HG02610 (cell line): ENCODE measurements at regions not wholly inside any gene's neighbourhood (a gene's known extent, or its start where the extent isn't known, plus 50 kb on each side); places are given as distances from the start of the nearest gene placed in this dataset.
"Not testable (repeated sequence)": the region's sequence is repeated elsewhere in the genome, so short reads cannot be mapped to it uniquely, and the experiment has no call there.

ENCODE experiments used
- ATAC-seq: cut with Tn5 transposase; IDR thresholded peaks from one replicate; pipeline ENCODE4 v1.9.1; 2021; ENCODE audit warnings: mild to moderate bottlenecking, moderate library complexity; ENCODE audit not compliant: unreplicated experiment

- no peak for ATAC-seq
Observed at GRCh38 chr11:10973416-10973815, 115.6 kb upstream of the ZBED5 start.

DNA sequence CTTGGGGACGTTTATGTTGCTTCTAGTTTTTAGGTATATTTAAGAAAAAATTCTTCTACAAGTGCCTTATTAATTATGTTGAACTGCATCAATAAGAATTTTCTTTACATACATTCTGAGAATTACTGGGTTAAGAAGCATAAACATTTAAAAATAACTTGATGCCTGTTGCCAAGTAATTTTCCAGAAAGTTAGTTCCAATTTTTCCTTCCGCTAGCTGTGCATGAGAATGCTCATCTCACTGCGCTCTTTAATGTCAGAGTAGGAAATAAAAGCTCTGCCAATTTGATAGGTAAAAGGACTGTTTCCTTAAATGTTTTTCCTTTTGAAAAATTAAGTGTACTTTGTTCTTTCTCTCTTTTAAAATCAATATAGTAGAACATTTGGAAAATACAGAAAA is 113.1 kb upstream of the ZBED5 start:
- ATAC-seq = no peak

DNA sequence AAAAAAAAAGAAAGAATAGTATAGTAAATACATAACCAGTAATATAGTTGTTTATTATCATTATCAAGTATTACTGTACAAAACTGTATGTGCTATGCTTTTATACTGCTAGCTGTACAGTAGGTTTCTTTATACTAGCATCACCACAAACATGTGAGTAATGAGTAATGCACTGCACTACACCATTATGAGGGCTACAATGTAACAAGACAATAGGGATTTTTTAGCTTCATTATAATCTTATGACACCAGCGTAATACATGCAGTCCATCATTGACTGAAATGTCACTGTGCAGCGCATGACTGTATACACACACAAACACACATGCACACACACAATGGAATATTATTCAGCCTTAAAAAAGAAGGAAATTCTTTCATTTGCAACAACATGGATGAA is 111.5 kb upstream of the ZBED5 start:
- no peak for ATAC-seq

GRCh38 chr11:10956884-10957283 is 99.0 kb upstream of the ZBED5 start:
- ATAC-seq = not testable (repeated sequence)

DNA sequence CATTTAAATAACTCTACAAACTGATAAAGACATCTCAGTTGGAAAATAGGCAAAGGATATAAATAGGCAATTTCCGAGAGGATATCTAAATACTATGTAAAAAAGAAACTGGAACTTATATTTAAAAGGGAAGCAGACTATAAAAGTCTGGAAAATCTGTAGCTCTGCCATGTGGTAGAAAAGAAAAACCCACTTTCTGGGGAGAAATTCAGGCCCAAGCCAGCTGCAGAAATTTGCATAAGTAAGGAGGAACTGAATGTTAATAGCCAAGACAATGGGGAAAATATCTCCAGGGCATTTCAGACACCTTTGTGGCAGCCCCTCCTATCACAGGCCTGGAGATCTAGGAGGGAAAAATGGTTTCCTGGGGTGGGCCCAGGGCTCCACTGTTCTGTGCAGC is 97.8 kb upstream of the ZBED5 start:
- no peak for ATAC-seq

GRCh38 chr11:10954184-10954583 is 96.3 kb upstream of the ZBED5 start:
- no peak for ATAC-seq

DNA sequence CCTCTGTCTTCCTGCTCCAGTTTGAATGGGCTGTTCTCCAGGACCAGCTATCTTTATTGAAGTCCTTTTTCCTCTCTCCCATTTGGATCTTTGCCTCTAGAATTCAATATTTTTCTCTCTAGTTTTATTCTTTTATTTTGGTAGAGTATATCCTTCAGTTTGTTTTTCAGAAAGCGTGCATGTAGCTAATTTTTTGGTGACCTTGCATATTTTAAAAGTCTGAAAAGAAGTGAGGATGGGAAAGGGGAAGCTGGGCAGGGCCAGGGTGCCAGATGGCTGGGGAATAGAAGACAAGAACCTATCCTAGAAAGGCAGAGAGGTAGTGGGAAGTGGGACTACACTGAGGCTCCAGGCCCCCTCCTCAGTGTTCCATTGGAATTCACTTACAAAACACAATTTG is 95.0 kb upstream of the ZBED5 start:
- no peak for ATAC-seq

DNA sequence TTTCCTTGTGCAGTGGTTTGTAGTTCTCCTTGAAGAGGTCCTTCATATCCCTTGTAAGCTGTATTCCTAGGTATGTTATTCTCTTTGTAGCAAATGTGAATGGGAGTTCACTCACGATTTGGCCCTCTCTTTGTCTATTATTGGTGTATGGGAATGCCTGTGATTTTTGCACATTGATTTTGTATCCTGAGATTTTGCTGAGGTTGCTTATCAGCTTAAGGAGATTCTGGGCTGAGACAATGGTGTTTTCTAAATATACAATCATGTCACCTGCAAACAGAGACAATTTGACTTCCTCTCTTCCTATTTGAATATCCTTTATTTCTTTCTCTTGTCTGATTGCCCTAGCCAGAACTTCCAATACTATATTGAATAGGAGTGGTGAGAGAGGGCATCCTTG is 90.1 kb upstream of the ZBED5 start:
- not testable (repeated sequence) for ATAC-seq

DNA sequence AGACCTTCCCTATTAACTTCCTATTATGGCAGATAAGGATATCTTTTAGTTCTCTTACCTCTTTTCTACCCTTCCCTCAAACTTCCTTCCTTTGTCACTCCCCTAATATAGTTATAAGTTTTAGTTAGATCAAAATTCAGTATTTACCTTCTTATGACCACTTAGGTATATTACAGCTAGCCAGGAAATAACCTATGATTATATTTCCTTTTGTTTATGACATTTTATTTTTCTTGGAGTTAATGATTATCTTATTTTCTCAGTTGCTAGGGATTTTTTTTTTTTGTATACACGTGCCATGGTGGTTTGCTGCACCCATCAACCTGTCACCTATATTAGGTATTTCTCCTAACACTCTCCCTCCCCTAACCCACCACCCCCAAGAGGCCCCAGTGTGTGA is 88.2 kb upstream of the ZBED5 start:
- ATAC-seq = no peak

GRCh38 chr11:10945196-10945595 is 87.3 kb upstream of the ZBED5 start:
- ATAC-seq = no peak

GRCh38 chr11:10943968-10944367 is 86.1 kb upstream of the ZBED5 start:
- no peak for ATAC-seq

DNA sequence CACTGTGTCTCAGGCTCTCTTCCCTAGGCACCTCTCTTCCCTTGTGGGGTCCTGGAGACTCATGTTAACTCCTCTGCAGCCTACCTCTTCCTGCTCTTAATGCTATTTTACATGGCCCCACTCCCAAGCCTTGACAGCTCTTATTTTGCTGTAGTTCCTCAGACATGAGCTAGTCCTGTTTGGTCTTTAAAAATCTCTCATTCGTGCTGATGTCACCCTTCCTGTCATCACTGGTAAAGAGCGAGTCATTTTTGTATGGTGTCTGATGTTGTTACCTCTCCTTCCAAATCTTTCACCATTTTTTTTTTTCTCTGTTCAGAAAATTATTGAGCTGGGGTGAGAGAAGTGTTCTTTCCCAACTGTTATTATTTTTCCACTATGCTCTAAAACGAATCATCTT is 84.8 kb upstream of the ZBED5 start:
- no peak for ATAC-seq

GRCh38 chr11:10941871-10942270 is 84.0 kb upstream of the ZBED5 start:
- no peak for ATAC-seq

DNA sequence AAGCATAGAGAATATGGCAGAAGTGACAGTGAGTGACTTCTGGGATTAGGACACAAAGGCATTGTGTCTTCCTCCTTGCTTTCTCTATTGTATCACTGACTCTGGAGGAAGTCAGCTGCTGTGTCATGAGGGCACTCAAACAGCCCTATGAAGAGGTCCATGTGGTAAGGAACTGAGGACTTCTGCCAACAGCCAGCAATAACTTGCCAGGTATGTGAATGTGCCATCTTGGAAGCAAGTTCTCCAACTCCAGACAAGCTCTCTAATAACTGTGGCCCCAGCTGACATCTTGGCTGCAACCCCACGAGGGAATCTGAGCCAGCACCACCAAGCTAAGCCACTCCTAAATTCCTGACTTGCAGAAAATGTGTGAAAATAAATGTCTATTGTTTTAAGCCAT is 83.6 kb upstream of the ZBED5 start:
- no peak for ATAC-seq

GRCh38 chr11:10938650-10939387 is 81.0 kb upstream of the ZBED5 start:
- no peak for ATAC-seq

- no peak for ATAC-seq
Observed at GRCh38 chr11:10938231-10938630, 80.4 kb upstream of the ZBED5 start.

GRCh38 chr11:10937385-10937771 is 79.5 kb upstream of the ZBED5 start:
- no peak for ATAC-seq

DNA sequence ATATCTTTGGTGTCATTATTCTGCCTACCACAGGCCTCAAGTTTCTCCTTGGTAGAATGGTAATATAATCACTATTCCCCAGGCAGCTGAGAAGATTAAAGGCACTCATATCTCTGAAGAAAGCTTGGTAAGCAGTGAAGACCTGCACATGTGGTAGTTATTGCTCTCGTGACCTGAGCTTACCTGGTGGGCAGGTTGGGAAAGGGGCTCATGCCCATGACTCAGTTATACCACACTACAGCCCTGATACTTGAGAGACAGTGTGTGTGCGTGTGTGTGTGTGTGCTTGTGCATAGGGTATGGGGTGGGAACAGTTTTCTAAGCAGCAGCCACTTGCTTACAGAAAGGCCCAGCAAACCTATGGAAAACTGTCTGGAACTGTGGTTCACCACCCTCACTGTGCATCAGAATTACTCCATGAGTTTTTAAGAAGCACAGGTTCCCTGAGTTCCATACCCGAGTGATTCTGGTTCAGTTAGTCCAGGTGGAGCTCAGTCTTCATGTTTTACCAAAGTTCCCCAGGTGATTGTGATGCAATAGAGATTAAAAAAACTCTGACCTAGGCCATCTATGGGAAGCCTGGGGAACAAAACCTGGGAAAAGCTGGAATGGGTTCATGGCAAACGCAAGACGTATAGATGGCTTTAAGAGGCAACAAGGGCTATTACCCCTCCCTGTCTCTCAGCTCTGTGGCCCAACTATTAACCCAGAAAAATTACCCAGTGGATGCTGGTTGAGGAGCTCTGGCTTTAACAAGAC is 79.0 kb upstream of the ZBED5 start:
- ATAC-seq = no peak

- ATAC-seq = no peak
Observed at GRCh38 chr11:10935015-10935559, 77.2 kb upstream of the ZBED5 start.

DNA sequence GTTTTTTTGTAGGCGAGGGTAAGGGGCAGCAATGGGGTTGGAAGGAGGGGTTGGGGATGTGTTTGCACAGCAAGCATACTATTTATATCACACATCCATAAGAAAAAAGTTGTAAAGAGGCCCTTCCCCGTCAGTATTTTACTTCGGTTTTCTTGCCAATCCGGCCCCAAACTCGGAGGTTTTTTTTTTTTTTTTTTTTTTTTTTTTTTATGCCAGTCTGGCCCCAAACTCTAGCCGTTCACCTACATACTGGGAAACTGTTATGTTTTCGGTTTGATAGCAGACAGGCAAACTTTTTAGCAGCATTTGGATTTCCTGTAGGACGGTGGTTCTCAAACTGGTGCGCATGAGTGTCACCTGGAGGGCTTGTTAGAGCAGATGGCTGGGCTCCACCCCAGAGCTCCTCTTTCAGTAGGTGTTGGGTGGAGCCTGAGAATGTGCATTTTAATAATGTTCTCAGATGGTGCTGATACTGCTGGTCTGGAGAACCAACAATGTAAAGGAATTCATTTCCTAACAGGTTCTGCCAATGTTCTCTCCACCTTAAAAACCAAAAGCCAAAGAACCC is 76.5 kb upstream of the ZBED5 start:
- no peak for ATAC-seq

GRCh38 chr11:10933455-10934292 is 75.8 kb upstream of the ZBED5 start:
- ATAC-seq = peak; percentile 90
